Thyroid gland (tissue), 4 donors: ENCODE measurements at regions not wholly inside any gene's neighbourhood (a gene's known extent, or its start where the extent isn't known, plus 50 kb on each side); places are given as distances from the start of the nearest gene placed in this dataset.

Experiments used
- CTCF ChIP-seq, 6 experiments: fragments of 200-600 bp in 3 of 6; fragments of 450-650 bp in 3 of 6; sonication (generic) in 3 of 6; IDR thresholded peaks; one replicate each; pipeline ENCODE4 v1.5.1; 2016 to 2019; ENCODE audit warnings: antibody characterized with exemption in 6 of 6, mild to moderate bottlenecking in 2 of 6, inconsistent platforms in 1 of 6, moderate library complexity in 1 of 6
- POLR2A ChIP-seq, 2 donors: fragments of 450-650 bp; IDR thresholded peaks; one replicate each; pipeline ENCODE4 v1.6.1; 2017; ENCODE audit warnings: antibody characterized with exemption in 2 of 2, mild to moderate bottlenecking in 2 of 2, moderate library complexity in 1 of 2

GRCh38 chr12:67911789-67912188 lies 77.5 kb upstream of the IFNG-AS1 start:
- TF ChIP-seq CTCF (IDR thresholded peaks at IDR 0.05) = no peak
- TF ChIP-seq POLR2A (IDR thresholded peaks at IDR 0.05) = no peak
